ENCODE measurements at regions not wholly inside any gene's neighbourhood (a gene's known extent, or its start where the extent isn't known, plus 50 kb on each side); places are given as distances from the start of the nearest gene placed in this dataset.

GRCh38 chr5:56356121-56356835 lies 123.1 kb upstream of the ANKRD55 start (continued):
- no peak for TF ChIP-seq NR2F1 (CRISPR knock-in tag; IDR thresholded peaks at IDR 0.05)

GRCh38 chr5:56354836-56355235 lies 121.7 kb upstream of the ANKRD55 start:
- WGBS (ENCODE audit: low lambda C conversion rate), result 96% methylated on average over 4 of the region's 4 CpGs
- Histone ChIP-seq H3K79me2 (ENCODE audit: insufficient read depth, low read length) (no peaks in the 10 kb centered on the region), H3K27ac (ENCODE audit: extremely low read length, insufficient read depth, low read length) (no peak overlapping the region), H3K9me3 (ENCODE audit: low read length) (no peaks in the 10 kb centered on the region), H3K9ac (ENCODE audit: insufficient read depth, low read depth, low read length) (no peak overlapping the region), H2AFZ (ENCODE audit: low read length) (no peak overlapping the region), H3K4me3 (replicated peaks in 1 of 3; ENCODE audit: insufficient read depth in 1 of 3, low read depth in 2 of 3, low read length in 3 of 3) (no peak overlapping the region), H3K27me3 (ENCODE audit: control insufficient read depth in 1 of 2, insufficient read depth in 2 of 2, low read length in 2 of 2) (no peaks in the 10 kb centered on the region), H3K36me3 (replicated peaks in 1 of 2; ENCODE audit: control insufficient read depth in 1 of 2, insufficient read depth in 2 of 2, low read length in 2 of 2) (no peaks in the 10 kb centered on the region), H3K4me2 (ENCODE audit: low read depth, low read length) (no peak overlapping the region), H3K4me1 (ENCODE audit: insufficient read depth, low read length) (peaks cover 78% of the 10 kb centered on the region), H4K20me1 (ENCODE audit: insufficient read depth, low read length) (no peaks in the 10 kb centered on the region)
- CTCF ChIA-PET (ENCODE audit: low intra/inter-chr PET ratio, low total read pairs), result no interaction called here
- ATAC-seq, result no peak
- DNase-seq (ENCODE audit: low spot score), result no peak
- BruUV-seq (replicated peaks), result no TSS peak
- FAIRE-seq, result no peak
- POLR2A ChIA-PET, result no interaction called here
- in situ Hi-C loops (cut with HindIII; ENCODE audit: extremely low pct_ligation_motif_present, low pct_unique_long_range_greater_than_20kb), result loop anchor here (10.0 kb wide), 1 partner anchor 130 kb away; no protein-coding TSS in a partner anchor
- intact Hi-C loops (cut with micrococcal nuclease; ENCODE audit: unreplicated experiment), result loop anchor here (5.0 kb wide), 3 partner anchors 282 to 462 kb away; partner anchors contain the start of gene MAP3K1
- TF ChIP-seq ZNF747 (CRISPR knock-in tag; IDR thresholded peaks at IDR 0.05; ENCODE audit: borderline replicate concordance) (no peak), ZNF629 (CRISPR knock-in tag; conservative IDR thresholded peaks at IDR 0.05) (peak; percentile 58; the same call in 1 of the 2 replicates)

- Histone ChIP-seq H3K4me2 (ENCODE audit: low read depth, low read length) (no peak overlapping the region), H4K20me1 (ENCODE audit: insufficient read depth, low read length) (no peaks in the 10 kb centered on the region), H2AFZ (ENCODE audit: low read length) (no peak overlapping the region), H3K79me2 (ENCODE audit: insufficient read depth, low read length) (no peaks in the 10 kb centered on the region), H3K4me1 (ENCODE audit: insufficient read depth, low read length) (peaks cover 75% of the 10 kb centered on the region), H3K27me3 (ENCODE audit: control insufficient read depth in 1 of 2, insufficient read depth in 2 of 2, low read length in 2 of 2) (no peaks in the 10 kb centered on the region), H3K4me3 (replicated peaks in 1 of 3; ENCODE audit: insufficient read depth in 1 of 3, low read depth in 2 of 3, low read length in 3 of 3) (no peak overlapping the region), H3K36me3 (replicated peaks in 1 of 2; ENCODE audit: control insufficient read depth in 1 of 2, insufficient read depth in 2 of 2, low read length in 2 of 2) (no peaks in the 10 kb centered on the region), H3K9me3 (ENCODE audit: low read length) (no peaks in the 10 kb centered on the region), H3K9ac (ENCODE audit: insufficient read depth, low read depth, low read length) (no peak overlapping the region), H3K27ac (ENCODE audit: extremely low read length, insufficient read depth, low read length) (no peak overlapping the region)
- ChIA-PET CTCF (ENCODE audit: low intra/inter-chr PET ratio, low total read pairs) (no interaction called here), POLR2A (no interaction called here)
- DNase-seq (ENCODE audit: low spot score) (no peak), ATAC-seq (no peak), FAIRE-seq (no peak)
- BruUV-seq (replicated peaks), result no TSS peak
- whole genome bisulfite sequencing (ENCODE audit: low lambda C conversion rate), result 96% methylated on average over 4 of the region's 4 CpGs
- intact Hi-C loops (cut with micrococcal nuclease; ENCODE audit: unreplicated experiment) (no loop called here), in situ Hi-C loops (cut with HindIII; ENCODE audit: extremely low pct_ligation_motif_present, low pct_unique_long_range_greater_than_20kb) (loop anchor here (10.0 kb wide), 1 partner anchor 132 kb away; no protein-coding TSS in a partner anchor)
- TF ChIP-seq ZNF33B (CRISPR knock-in tag; IDR thresholded peaks at IDR 0.05) (no peak), SMARCE1 (IDR thresholded peaks at IDR 0.05; ENCODE audit: borderline replicate concordance) (no peak), ZNF761 (CRISPR knock-in tag; conservative IDR thresholded peaks at IDR 0.05) (no peak), ZNF800 (CRISPR knock-in tag; IDR thresholded peaks at IDR 0.05) (no peak), ZNF367 (CRISPR knock-in tag; IDR thresholded peaks at IDR 0.05; ENCODE audit: borderline replicate concordance) (no peak), ZNF274 (CRISPR knock-in tag; IDR thresholded peaks at IDR 0.05) (no peak), ARNTL (CRISPR knock-in tag; IDR thresholded peaks at IDR 0.05) (no peak), PAWR (CRISPR knock-in tag; IDR thresholded peaks at IDR 0.05; ENCODE audit: borderline replicate concordance) (no peak), DDIT3 (CRISPR knock-in tag; IDR thresholded peaks at IDR 0.05) (no peak)
Observed at GRCh38 chr5:56352808-56353590, 119.9 kb upstream of the ANKRD55 start.

All from HepG2 (cell line).